H1 (cell line): ENCODE measurements at regions not wholly inside any gene's neighbourhood (a gene's known extent, or its start where the extent isn't known, plus 50 kb on each side); places are given as distances from the start of the nearest gene placed in this dataset.

Source experiments
- CTCF ChIA-PET: fragments of 300-600 bp; sonication (Branson Sonifier 250); formaldehyde crosslinking; loops from one replicate; lab custom pipeline; 2021; ENCODE audit not compliant: partially characterized antibody; lab: Charles Lee
- POLR2A ChIA-PET: fragments of 300-600 bp; sonication (Branson Sonifier 250); formaldehyde crosslinking; loops from one replicate; lab custom pipeline; 2021; ENCODE audit warnings: inconsistent platforms; ENCODE audit not compliant: partially characterized antibody; lab: Charles Lee
- DNase-seq, 2 experiments: peaks; one replicate each; pipeline versions ENCODE4 v3.0.0 to v3.0.0-alpha.2; 2010 to 2022; ENCODE audit warnings: low spot score in 2 of 2, low read depth in 1 of 2, mixed read lengths in 1 of 2
- FAIRE-seq: peaks from 2 replicates; lab custom pipeline; 2011; peaks lifted over from hg19 to GRCh38; lab: Jason Lieb, UNC
- H2AFZ ChIP-seq: 2 replicates; pipeline ENCODE4 v1.8.1; 2012; ENCODE audit warnings: low read length, inconsistent platforms
- H2AK5ac ChIP-seq: 2 replicates; pipeline ENCODE4 v1.6.1; 2013; ENCODE audit warnings: low read depth, low read length
- H2BK120ac ChIP-seq: replicated peaks from 2 replicates; pipeline ENCODE3; 2013; ENCODE audit warnings: low read depth, low read length, inconsistent platforms
- H2BK12ac ChIP-seq: 2 replicates; pipeline ENCODE4 v1.6.1; 2013; ENCODE audit warnings: low read depth, low read length
- H2BK15ac ChIP-seq: 2 replicates; pipeline ENCODE4 v1.6.1; 2013; ENCODE audit warnings: low read length
- H2BK20ac ChIP-seq: 2 replicates; pipeline ENCODE4 v1.6.1; 2013; ENCODE audit warnings: low read length
- H2BK5ac ChIP-seq: 2 replicates; pipeline ENCODE4 v1.6.1; 2013; ENCODE audit warnings: low read depth, low read length
- H3K14ac ChIP-seq: 2 replicates; pipeline ENCODE4 v1.6.1; 2013; ENCODE audit warnings: inconsistent platforms; ENCODE audit not compliant: insufficient read length
- H3K18ac ChIP-seq: 2 replicates; pipeline ENCODE4 v1.6.1; 2013; ENCODE audit warnings: low read length; ENCODE audit errors: extremely low read depth
- H3K23ac ChIP-seq: 2 replicates; pipeline ENCODE4 v1.6.1; 2013; ENCODE audit warnings: inconsistent platforms; ENCODE audit not compliant: insufficient read length
- H3K23me2 ChIP-seq: 2 replicates; pipeline ENCODE4 v1.6.1; 2013; ENCODE audit warnings: low read depth, low read length
- H3K27ac ChIP-seq: 2 replicates; pipeline ENCODE4 v1.6.1; 2011; ENCODE audit warnings: low read depth, low read length, inconsistent platforms
- H3K27me3 ChIP-seq, 4 experiments: replicated peaks in 1 of 4; 1 replicate in 1 of 4; 2 replicates in 3 of 4; pipeline versions ENCODE4 v1.6.1 to v1.8.1; 2011 to 2013; ENCODE audit warnings: low read length in 3 of 4, mild to moderate bottlenecking in 3 of 4, inconsistent platforms in 2 of 4, mixed read lengths in 2 of 4, moderate library complexity in 1 of 4; ENCODE audit not compliant: control insufficient read depth in 3 of 4, insufficient read depth in 3 of 4; ENCODE audit errors: extremely low read depth in 1 of 4
- H3K36me3 ChIP-seq, 4 experiments: 2 replicates each; pipeline versions ENCODE4 v1.6.1 to v1.8.1; 2011 to 2013; ENCODE audit warnings: mild to moderate bottlenecking in 4 of 4, low read length in 3 of 4, moderate library complexity in 2 of 4, control low read depth in 1 of 4, inconsistent platforms in 1 of 4; ENCODE audit not compliant: insufficient read depth in 4 of 4, control insufficient read depth in 2 of 4
- H3K4ac ChIP-seq: replicated peaks from 2 replicates; pipeline ENCODE3; 2013; ENCODE audit warnings: low read length, low read depth, mixed read lengths, inconsistent platforms; ENCODE audit not compliant: insufficient read length
- H3K4me1 ChIP-seq, 4 experiments: replicated peaks in 1 of 4; 1 replicate in 1 of 4; 2 replicates in 3 of 4; pipeline versions ENCODE4 v1.6.1 to v1.8.1; 2011 to 2013; ENCODE audit warnings: low read length in 3 of 4, inconsistent platforms in 2 of 4, mixed read lengths in 1 of 4; ENCODE audit not compliant: insufficient read depth in 4 of 4, control insufficient read depth in 3 of 4
- H3K4me2 ChIP-seq, 2 experiments: 2 replicates each; pipeline versions ENCODE4 v1.6.1 to v1.8.1; 2011 to 2013; ENCODE audit warnings: low read depth in 2 of 2, low read length in 2 of 2, control low read depth in 1 of 2, inconsistent platforms in 1 of 2, mild to moderate bottlenecking in 1 of 2; ENCODE audit not compliant: insufficient read depth in 1 of 2
- H3K4me3 ChIP-seq, 4 experiments: fragments of 200-600, 300-600 bp in 1 of 4; sonication (generic), shearing (Covaris generic), sonication (Bioruptor Twin) in 1 of 4; 2 replicates each; pipeline versions ENCODE4 v1.5.1 to v1.8.1; 2011 to 2016; ENCODE audit warnings: low read length in 4 of 4, low read depth in 3 of 4, control low read depth in 2 of 4, inconsistent platforms in 2 of 4, mild to moderate bottlenecking in 2 of 4, mixed read lengths in 1 of 4, moderate library complexity in 1 of 4; ENCODE audit not compliant: insufficient read depth in 2 of 4; ENCODE audit errors: extremely low read depth in 1 of 4
- H3K56ac ChIP-seq: replicated peaks from 2 replicates; pipeline ENCODE3; 2013; ENCODE audit warnings: low read depth, mild to moderate bottlenecking, mixed read lengths, low read length, inconsistent platforms; ENCODE audit not compliant: insufficient read length
- H3K79me1 ChIP-seq: 2 replicates; pipeline ENCODE4 v1.6.1; 2013; ENCODE audit warnings: low read depth, low read length, control low read depth
- H3K79me2 ChIP-seq, 2 experiments: 2 replicates each; pipeline versions ENCODE4 v1.6.1 to v1.8.1; 2012 to 2013; ENCODE audit warnings: low read length in 2 of 2, mild to moderate bottlenecking in 2 of 2, inconsistent platforms in 1 of 2; ENCODE audit not compliant: insufficient read depth in 2 of 2, control insufficient read depth in 1 of 2
- H3K9ac ChIP-seq, 4 experiments: replicated peaks in 1 of 4; 1 replicate in 1 of 4; 2 replicates in 3 of 4; pipeline versions ENCODE4 v1.6.1 to v1.8.1; 2011 to 2013; ENCODE audit warnings: low read depth in 3 of 4, low read length in 3 of 4, control low read depth in 2 of 4, mild to moderate bottlenecking in 2 of 4, moderate library complexity in 2 of 4, inconsistent platforms in 1 of 4; ENCODE audit errors: extremely low read depth in 1 of 4
- H3K9me3 ChIP-seq, 2 experiments: 2 replicates each; pipeline versions ENCODE4 v1.6.1 to v1.8.1; 2012 to 2013; ENCODE audit warnings: mild to moderate bottlenecking in 2 of 2, moderate library complexity in 2 of 2, control low read depth in 1 of 2, inconsistent platforms in 1 of 2, low read depth in 1 of 2, low read length in 1 of 2, mixed read lengths in 1 of 2; ENCODE audit not compliant: insufficient read depth in 2 of 2
- H4K20me1 ChIP-seq, 2 experiments: replicated peaks in 1 of 2; 2 replicates each; pipeline versions ENCODE3 to v1.8.1; 2011 to 2013; ENCODE audit warnings: inconsistent platforms in 2 of 2, low read length in 2 of 2, mild to moderate bottlenecking in 1 of 2; ENCODE audit not compliant: insufficient read depth in 2 of 2, control insufficient read depth in 1 of 2
- H4K5ac ChIP-seq: 2 replicates; pipeline ENCODE4 v1.6.1; 2013; ENCODE audit warnings: low read length, low read depth, mixed read lengths, inconsistent platforms; ENCODE audit not compliant: insufficient read length
- H4K8ac ChIP-seq: 2 replicates; pipeline ENCODE4 v1.8.0; 2013; ENCODE audit warnings: mild to moderate bottlenecking, moderate library complexity, low read length, inconsistent platforms; ENCODE audit not compliant: insufficient read depth; ENCODE audit errors: extremely low read depth
- H4K91ac ChIP-seq: replicated peaks from 2 replicates; pipeline ENCODE3; 2013; ENCODE audit warnings: low read length, mixed read lengths, inconsistent platforms; ENCODE audit not compliant: insufficient read length
- CTCF ChIP-seq, 3 experiments: IDR thresholded peaks; 1 replicate in 2 of 3; 2 replicates in 1 of 3; pipeline versions ENCODE4 v1.5.1 to v1.6.1; 2011; ENCODE audit warnings: low read length in 3 of 3, mild to moderate bottlenecking in 3 of 3, inconsistent platforms in 2 of 3, low read depth in 1 of 3, moderate library complexity in 1 of 3; ENCODE audit not compliant: insufficient read depth in 1 of 3; ENCODE audit errors: control extremely low read depth in 1 of 3
- FOSL1 ChIP-seq: IDR thresholded peaks from 2 replicates; pipeline ENCODE4 v1.6.1; 2011; ENCODE audit warnings: mild to moderate bottlenecking, low read depth, low read length, moderate library complexity; ENCODE audit not compliant: insufficient read depth
- SIRT6 ChIP-seq: IDR thresholded peaks from one replicate; pipeline ENCODE4 v1.7.1; 2012; ENCODE audit warnings: low read length, inconsistent platforms
- WGBS, 2 experiments: shearing (Covaris generic) in 1 of 2; methylation state at CpG; one replicate each; pipeline versions ENCODE4 v1.1.6 to v1.1.7; 2013 to 2015; ENCODE audit warnings: low lambda C conversion rate in 2 of 2, mixed read lengths in 2 of 2, inconsistent platforms in 1 of 2, low coverage in 1 of 2, missing lambda C conversion rate in 1 of 2; ENCODE audit not compliant: insufficient replicate concordance in 2 of 2, insufficient coverage in 1 of 2, insufficient read length in 1 of 2; ENCODE audit errors: extremely low coverage in 1 of 2, missing lambda C conversion rate in 1 of 2; 5-methylcytosine and 5-hydroxymethylcytosine counted together

DNA sequence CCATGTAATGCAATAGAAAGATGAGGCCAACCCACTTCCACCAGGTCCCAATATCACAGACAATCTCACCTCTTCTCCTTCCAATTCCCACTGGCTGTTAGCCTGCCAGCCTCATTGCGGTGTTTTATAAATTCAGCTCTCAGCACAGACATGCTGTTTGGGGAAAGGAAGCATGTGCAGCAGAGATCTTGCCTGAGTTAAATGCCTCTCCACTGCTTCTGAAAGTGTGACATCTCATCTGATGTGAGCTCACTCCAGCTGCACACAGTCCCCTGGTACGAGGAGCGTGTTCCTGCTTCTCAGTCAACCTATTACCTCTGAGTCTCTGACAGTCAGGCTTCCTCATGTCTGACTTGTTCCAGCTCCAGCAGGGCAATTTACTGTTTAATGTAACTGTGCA is 122.7 kb upstream of the GUCY1A2 start:
- H2BK120ac ChIP-seq: no peak overlapping the region
- no peak overlapping the region for H3K9ac ChIP-seq
- no peak overlapping the region for H4K91ac ChIP-seq
- WGBS, 2 experiments: 93% methylated on average over 3 of the region's 3 CpGs; no CpG with 5 or more reads in 1 of the 2 experiments
- ChIA-PET CTCF (no interaction called here), POLR2A (no interaction called here)
- H3K4me3 ChIP-seq: no peak overlapping the region
- H3K79me2 ChIP-seq: no peaks in the 10 kb centered on the region
- H3K27ac ChIP-seq: no peak overlapping the region
- H2BK5ac ChIP-seq: no peak overlapping the region
- H4K20me1 ChIP-seq: no peaks in the 10 kb centered on the region
- no peak overlapping the region for H2BK12ac ChIP-seq
- H3K4me1 ChIP-seq: no peaks in the 10 kb centered on the region
- no peak overlapping the region for H2BK20ac ChIP-seq
- no peaks in the 10 kb centered on the region for H3K23me2 ChIP-seq
- TF ChIP-seq SIRT6: no peak
- TF ChIP-seq CTCF (IDR thresholded peaks at IDR 0.05; ENCODE audit: control extremely low read depth in 1 of 3, insufficient read depth in 1 of 3, low read depth in 1 of 3, low read length in 3 of 3): no peak
- TF ChIP-seq FOSL1: no peak
- H3K79me1 ChIP-seq: no peaks in the 10 kb centered on the region; the same call in 1 of the 2 replicates
- H3K23ac ChIP-seq: no peak overlapping the region
- H3K4ac ChIP-seq: no peak overlapping the region
- no peak overlapping the region for H4K5ac ChIP-seq
- H3K18ac ChIP-seq: no peak overlapping the region
- no peak overlapping the region for H3K56ac ChIP-seq
- no peak overlapping the region for H2AK5ac ChIP-seq
- no peak overlapping the region for H2BK15ac ChIP-seq
- no peaks in the 10 kb centered on the region for H3K36me3 ChIP-seq
- no peaks in the 10 kb centered on the region for H3K27me3 ChIP-seq
- no peak for DNase-seq
- no peak overlapping the region for H2AFZ ChIP-seq
- H4K8ac ChIP-seq: no peak overlapping the region
- no peak overlapping the region for H3K4me2 ChIP-seq
- no peaks in the 10 kb centered on the region; a peak in 1 of 4 replicates for H3K9me3 ChIP-seq
- no peak overlapping the region for H3K14ac ChIP-seq
- no peak for FAIRE-seq
